IMR-90 (cell line): ENCODE measurements at regions not wholly inside any gene's neighbourhood (a gene's known extent, or its start where the extent isn't known, plus 50 kb on each side); places are given as distances from the start of the nearest gene placed in this dataset.

Experiments used
- ATAC-seq: fragments of 200-7000 bp; cut with Tn5 transposase; 2 replicates; pipeline ENCODE4 v1.9.1; 2020; ENCODE audit warnings: low read depth, mild to moderate bottlenecking, moderate library complexity
- BruUV-seq: library from RNA; stranded (reverse); fragments of 400-500 nt; replicated peaks from 2 replicates; lab custom pipeline; 2021; lab: Mats Ljungman, UMichigan
- CTCF ChIA-PET: fragments of 300-600 bp; formaldehyde crosslinking; extraction: SDS; loops from one replicate; lab custom pipeline; 2021; ENCODE audit warnings: antibody characterized with exemption; lab: Yijun Ruan, JAX
- POLR2A ChIA-PET: fragments of 300-600 bp; sonication (Branson Sonifier 250); formaldehyde crosslinking; loops from one replicate; lab custom pipeline; 2022; ENCODE audit warnings: antibody characterized with exemption; ENCODE audit not compliant: unreplicated experiment; lab: Charles Lee
- DNase-seq: peaks from one replicate; pipeline ENCODE4 v3.0.0; 2013
- H2AFZ ChIP-seq: replicated peaks from 2 replicates; pipeline ENCODE3; 2013; ENCODE audit warnings: low read length, mild to moderate bottlenecking; ENCODE audit not compliant: poor library complexity
- H2AK5ac ChIP-seq: 2 replicates; pipeline ENCODE4 v1.6.1; 2013; ENCODE audit warnings: low read depth, low read length, inconsistent platforms
- H2AK9ac ChIP-seq: replicated peaks from 2 replicates; pipeline ENCODE3; 2013; ENCODE audit warnings: mild to moderate bottlenecking, low read depth, low read length, moderate library complexity; ENCODE audit not compliant: poor library complexity
- H2BK120ac ChIP-seq: 2 replicates; pipeline ENCODE4 v1.6.1; 2013; ENCODE audit warnings: low read depth, low read length, inconsistent platforms
- H2BK15ac ChIP-seq: 3 replicates; pipeline ENCODE4 v1.6.1; 2013; ENCODE audit warnings: low read depth, low read length, inconsistent platforms
- H2BK20ac ChIP-seq: 2 replicates; pipeline ENCODE4 v1.6.1; 2013; ENCODE audit warnings: low read depth, mild to moderate bottlenecking, inconsistent platforms, low read length, moderate library complexity
- H2BK5ac ChIP-seq: 2 replicates; pipeline ENCODE4 v1.6.1; 2013; ENCODE audit warnings: mild to moderate bottlenecking, low read depth, low read length, inconsistent platforms; ENCODE audit not compliant: poor library complexity, severe bottlenecking
- H3K14ac ChIP-seq: replicated peaks from 2 replicates; pipeline ENCODE4 v1.6.1; 2013; ENCODE audit warnings: low read depth, low read length, inconsistent platforms
- H3K18ac ChIP-seq: 2 replicates; pipeline ENCODE4 v1.6.1; 2013; ENCODE audit warnings: low read depth, low read length, control low read depth
- H3K23ac ChIP-seq: 2 replicates; pipeline ENCODE4 v1.6.1; 2013; ENCODE audit warnings: low read depth, low read length, inconsistent platforms
- H3K27ac ChIP-seq: 2 replicates; pipeline ENCODE4 v1.5.1; 2013; ENCODE audit warnings: mild to moderate bottlenecking, control low read depth, low read length; ENCODE audit not compliant: insufficient read depth
- H3K27me3 ChIP-seq: 2 replicates; pipeline ENCODE4 v1.6.1; 2013; ENCODE audit warnings: low read length; ENCODE audit not compliant: control insufficient read depth, insufficient read depth
- H3K36me3 ChIP-seq: 2 replicates; pipeline ENCODE4 v1.6.1; 2013; ENCODE audit warnings: low read length, mixed read lengths; ENCODE audit not compliant: control insufficient read depth, insufficient read depth
- H3K4ac ChIP-seq: 2 replicates; pipeline ENCODE4 v1.6.1; 2013; ENCODE audit warnings: low read depth, low read length, inconsistent platforms
- H3K4me1 ChIP-seq: 2 replicates; pipeline ENCODE4 v1.6.1; 2013; ENCODE audit warnings: low read length, mixed read lengths; ENCODE audit not compliant: control insufficient read depth, insufficient read depth
- H3K4me2 ChIP-seq: 2 replicates; pipeline ENCODE4 v1.6.1; 2013; ENCODE audit warnings: low read depth, mild to moderate bottlenecking, control low read depth, low read length, moderate library complexity
- H3K4me3 ChIP-seq: 2 replicates; pipeline ENCODE4 v1.5.1; 2013; ENCODE audit warnings: low read depth, mild to moderate bottlenecking, control low read depth, low read length, moderate library complexity; ENCODE audit not compliant: insufficient read depth
- H3K56ac ChIP-seq: 2 replicates; pipeline ENCODE4 v1.6.1; 2013; ENCODE audit warnings: low read length, inconsistent platforms; ENCODE audit not compliant: insufficient read depth; ENCODE audit errors: extremely low read depth
- H3K79me1 ChIP-seq, 2 experiments: 2 replicates each; pipeline ENCODE4 v1.6.1; 2013; ENCODE audit warnings: low read length in 2 of 2, inconsistent platforms in 1 of 2, low read depth in 1 of 2
- H3K9ac ChIP-seq: 2 replicates; pipeline ENCODE4 v1.6.1; 2013; ENCODE audit warnings: low read depth, low read length, control low read depth
- H3K9me1 ChIP-seq: 2 replicates; pipeline ENCODE4 v1.6.1; 2013; ENCODE audit warnings: low read length, inconsistent platforms; ENCODE audit not compliant: insufficient read depth
- H3K9me3 ChIP-seq: 2 replicates; pipeline ENCODE4 v1.6.1; 2013; ENCODE audit warnings: low read length; ENCODE audit not compliant: control insufficient read depth, insufficient read depth
- H4K20me1 ChIP-seq: 2 replicates; pipeline ENCODE4 v1.6.1; 2013; ENCODE audit warnings: low read length, inconsistent platforms; ENCODE audit not compliant: insufficient read depth
- H4K5ac ChIP-seq: 2 replicates; pipeline ENCODE4 v1.6.1; 2013; ENCODE audit warnings: mild to moderate bottlenecking, low read depth, low read length, control low read depth
- H4K8ac ChIP-seq, 2 experiments: 2 replicates each; pipeline ENCODE4 v1.6.1; 2013; ENCODE audit warnings: low read depth in 2 of 2, low read length in 2 of 2, control low read depth in 1 of 2, inconsistent platforms in 1 of 2
- H4K91ac ChIP-seq: 2 replicates; pipeline ENCODE4 v1.6.1; 2013; ENCODE audit warnings: low read depth, low read length, inconsistent platforms; ENCODE audit not compliant: insufficient read depth
- MXI1 ChIP-seq: IDR thresholded peaks from 2 replicates; pipeline ENCODE4 v1.6.1; 2012; ENCODE audit warnings: low read depth, mild to moderate bottlenecking, low read length, moderate library complexity, borderline replicate concordance
- POLR2A ChIP-seq: IDR thresholded peaks from 2 replicates; pipeline ENCODE4 v1.6.1; 2012; ENCODE audit warnings: mild to moderate bottlenecking, low read depth, low read length
- WGBS, 2 experiments: methylation state at CpG; one replicate each; pipeline versions ENCODE4 v1.1.5 to v1.1.7; 2013; ENCODE audit warnings: missing lambda C conversion rate in 2 of 2; ENCODE audit not compliant: insufficient read length in 1 of 2; ENCODE audit errors: extremely low coverage in 2 of 2; 5-methylcytosine and 5-hydroxymethylcytosine counted together
- dilution Hi-C: fragments of 300-500 bp; cut with HindIII; formaldehyde crosslinking; loops from one replicate; pipeline ENCODE4 v1.14.3; 2018; ENCODE audit warnings: low sequenced_read_pairs; ENCODE audit not compliant: unreplicated experiment
- in situ Hi-C: fragments of 300-500 bp; cut with MboI; formaldehyde crosslinking; loops from 3 replicates; pipeline ENCODE4 v1.14.3; 2019; ENCODE audit warnings: low sequenced_read_pairs, inconsistent platforms, mixed read lengths
- intact Hi-C: fragments of 100-400 bp; cut with micrococcal nuclease; formaldehyde crosslinking; loops from 2 replicates; pipeline ENCODE4 v1.10.0; 2022
- TF ChIP-seq, protein P1 (sequence below): conservative IDR thresholded peaks from 2 replicates; pipeline ENCODE4 v1.5.1; 2012; ENCODE audit warnings: mild to moderate bottlenecking, low read depth, low read length, improper control_type of control experiment

DNA sequence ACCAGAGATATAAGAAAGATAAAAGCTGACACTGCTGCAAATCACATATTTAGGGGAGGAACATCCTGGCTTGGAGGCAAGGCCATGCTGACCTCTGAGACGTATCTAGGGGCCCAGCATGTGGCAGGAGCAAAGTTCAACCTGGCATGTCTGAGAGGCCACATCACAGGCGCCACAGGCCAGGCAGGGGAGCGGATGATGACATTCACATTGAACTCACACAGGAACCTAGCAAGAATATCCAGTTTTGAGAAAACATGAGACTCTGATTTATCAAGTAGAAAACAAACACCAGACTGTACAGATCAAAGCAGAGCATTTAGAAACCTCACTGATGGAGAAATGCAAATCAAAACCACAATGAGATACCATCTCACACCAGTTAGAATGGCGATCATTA lies 64.2 kb upstream of the STK32A start:
- Histone ChIP-seq H4K91ac (no peak overlapping the region), H4K8ac (no peak overlapping the region), H3K36me3 (no peaks in the 10 kb centered on the region), H2BK120ac (no peak overlapping the region), H4K20me1 (no peaks in the 10 kb centered on the region), H3K4me1 (no peaks in the 10 kb centered on the region), H2AK5ac (no peak overlapping the region), H3K27me3 (no peaks in the 10 kb centered on the region), H2AFZ (no peak overlapping the region), H3K14ac (no peak overlapping the region), H2BK20ac (no peak overlapping the region), H3K4ac (no peak overlapping the region), H3K9me3 (no peaks in the 10 kb centered on the region), H4K5ac (no peak overlapping the region), H2AK9ac (no peak overlapping the region), H3K9me1 (no peaks in the 10 kb centered on the region), H3K9ac (no peak overlapping the region), H3K23ac (no peak overlapping the region), H3K4me2 (no peak overlapping the region), H2BK15ac (no peak overlapping the region), H3K27ac (no peak overlapping the region), H3K56ac (no peak overlapping the region), H3K18ac (no peak overlapping the region), H3K79me1 (no peaks in the 10 kb centered on the region), H2BK5ac (no peak overlapping the region), H3K4me3 (no peak overlapping the region)
- in situ Hi-C loops (no loop called here), intact Hi-C loops (no loop called here), dilution Hi-C loops (no loop called here)
- WGBS, 2 experiments = no CpG with 5 or more reads among the region's 4 CpGs
- TF ChIP-seq POLR2A = no peak
- TF ChIP-seq MXI1 = no peak
- TF ChIP-seq, protein P1, sequence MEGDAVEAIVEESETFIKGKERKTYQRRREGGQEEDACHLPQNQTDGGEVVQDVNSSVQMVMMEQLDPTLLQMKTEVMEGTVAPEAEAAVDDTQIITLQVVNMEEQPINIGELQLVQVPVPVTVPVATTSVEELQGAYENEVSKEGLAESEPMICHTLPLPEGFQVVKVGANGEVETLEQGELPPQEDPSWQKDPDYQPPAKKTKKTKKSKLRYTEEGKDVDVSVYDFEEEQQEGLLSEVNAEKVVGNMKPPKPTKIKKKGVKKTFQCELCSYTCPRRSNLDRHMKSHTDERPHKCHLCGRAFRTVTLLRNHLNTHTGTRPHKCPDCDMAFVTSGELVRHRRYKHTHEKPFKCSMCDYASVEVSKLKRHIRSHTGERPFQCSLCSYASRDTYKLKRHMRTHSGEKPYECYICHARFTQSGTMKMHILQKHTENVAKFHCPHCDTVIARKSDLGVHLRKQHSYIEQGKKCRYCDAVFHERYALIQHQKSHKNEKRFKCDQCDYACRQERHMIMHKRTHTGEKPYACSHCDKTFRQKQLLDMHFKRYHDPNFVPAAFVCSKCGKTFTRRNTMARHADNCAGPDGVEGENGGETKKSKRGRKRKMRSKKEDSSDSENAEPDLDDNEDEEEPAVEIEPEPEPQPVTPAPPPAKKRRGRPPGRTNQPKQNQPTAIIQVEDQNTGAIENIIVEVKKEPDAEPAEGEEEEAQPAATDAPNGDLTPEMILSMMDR = no peak
- ATAC-seq (no peak), DNase-seq (no peak)
- POLR2A ChIA-PET = no interaction called here
- BruUV-seq = no TSS peak
- CTCF ChIA-PET = no interaction called here
